Ectodermal cell (in vitro differentiated cells): ENCODE measurements at regions not wholly inside any gene's neighbourhood (a gene's known extent, or its start where the extent isn't known, plus 50 kb on each side); places are given as distances from the start of the nearest gene placed in this dataset.

ENCODE experiments used
- H3K27ac ChIP-seq: 2 replicates; pipeline ENCODE4 v1.7.0; 2013; ENCODE audit warnings: mild to moderate bottlenecking, low read depth, low read length; ENCODE audit not compliant: insufficient read depth, poor library complexity, severe bottlenecking
- H3K27me3 ChIP-seq: 2 replicates; pipeline ENCODE4 v1.7.0; 2013; ENCODE audit warnings: mild to moderate bottlenecking, low read length; ENCODE audit not compliant: insufficient read depth, control insufficient read depth, poor library complexity, severe bottlenecking
- H3K36me3 ChIP-seq: one replicate; pipeline ENCODE4 v1.7.0; 2013; ENCODE audit warnings: low read length; ENCODE audit not compliant: control insufficient read depth, insufficient read depth
- H3K4me1 ChIP-seq: one replicate; pipeline ENCODE4 v1.7.0; 2013; ENCODE audit warnings: low read length; ENCODE audit not compliant: control insufficient read depth, insufficient read depth
- H3K4me3 ChIP-seq: 2 replicates; pipeline ENCODE4 v1.7.0; 2013; ENCODE audit warnings: low read depth, low read length, control low read depth; ENCODE audit not compliant: insufficient read depth
- H3K9me3 ChIP-seq: 2 replicates; pipeline ENCODE4 v1.7.0; 2013; ENCODE audit warnings: mild to moderate bottlenecking, low read length, moderate library complexity; ENCODE audit not compliant: control insufficient read depth
- WGBS, 2 experiments: methylation state at CpG; one replicate each; pipeline ENCODE4 v1.1.7; 2013; ENCODE audit warnings: missing lambda C conversion rate in 2 of 2; 5-methylcytosine and 5-hydroxymethylcytosine counted together

DNA sequence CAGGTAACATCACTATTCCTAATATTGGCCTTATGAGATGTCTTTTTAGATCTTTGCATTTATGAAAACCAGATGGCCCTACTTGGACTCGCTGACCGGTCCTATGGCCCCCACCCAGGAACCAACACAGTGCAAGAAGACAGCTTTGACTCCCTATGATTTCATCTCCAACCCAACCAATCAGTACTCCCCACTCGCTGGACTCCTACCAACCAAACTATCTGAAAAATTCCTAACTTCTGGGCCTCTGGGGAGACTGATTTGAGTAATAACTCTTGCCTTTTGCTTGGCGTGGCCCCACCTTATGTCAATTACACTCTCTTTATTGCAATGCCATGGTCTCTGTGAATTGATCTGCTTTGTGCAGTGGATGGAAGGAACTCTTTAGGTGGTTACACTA lies 828.9 kb downstream of the CDH11 start:
- no peaks in the 10 kb centered on the region for H3K36me3 ChIP-seq
- no peaks in the 10 kb centered on the region for H3K4me1 ChIP-seq
- H3K27me3 ChIP-seq: no peaks in the 10 kb centered on the region
- no peak overlapping the region for H3K4me3 ChIP-seq
- no peak overlapping the region for H3K27ac ChIP-seq
- WGBS, 2 experiments: 90 to 93% methylated on average over 3 to 4 of the region's 4 CpGs
- H3K9me3 ChIP-seq: no peaks in the 10 kb centered on the region

GRCh38 chr16:64292161-64292560 lies 829.7 kb downstream of the CDH11 start:
- no peaks in the 10 kb centered on the region for H3K4me1 ChIP-seq
- H3K9me3 ChIP-seq: no peaks in the 10 kb centered on the region
- H3K27ac ChIP-seq: no peak overlapping the region
- no CpG with 5 or more reads among the region's 1 CpG for WGBS, 2 experiments
- no peaks in the 10 kb centered on the region for H3K36me3 ChIP-seq
- H3K4me3 ChIP-seq: no peak overlapping the region
- H3K27me3 ChIP-seq: no peaks in the 10 kb centered on the region

GRCh38 chr16:64290461-64290860 lies 831.4 kb downstream of the CDH11 start:
- H3K4me3 ChIP-seq: no peak overlapping the region
- 91 to 93% methylated on average over 4 of the region's 4 CpGs for WGBS, 2 experiments

GRCh38 chr16:64287655-64288528 lies 834.0 kb downstream of the CDH11 start:
- H3K36me3 ChIP-seq: no peaks in the 10 kb centered on the region
- H3K4me1 ChIP-seq: no peaks in the 10 kb centered on the region
- no peak overlapping the region for H3K27ac ChIP-seq
- H3K9me3 ChIP-seq: no peaks in the 10 kb centered on the region
- whole genome bisulfite sequencing, 2 experiments: 88% methylated on average over 3 to 4 of the region's 4 CpGs
- H3K4me3 ChIP-seq: no peak overlapping the region
- H3K27me3 ChIP-seq: no peaks in the 10 kb centered on the region

More at GRCh38 chr16:64290461-64290860, 831.4 kb downstream of the CDH11 start:
- H3K27me3 ChIP-seq: no peaks in the 10 kb centered on the region
- H3K9me3 ChIP-seq: no peaks in the 10 kb centered on the region
- H3K36me3 ChIP-seq: no peaks in the 10 kb centered on the region
- H3K4me1 ChIP-seq: no peaks in the 10 kb centered on the region
- H3K27ac ChIP-seq: no peak overlapping the region

DNA sequence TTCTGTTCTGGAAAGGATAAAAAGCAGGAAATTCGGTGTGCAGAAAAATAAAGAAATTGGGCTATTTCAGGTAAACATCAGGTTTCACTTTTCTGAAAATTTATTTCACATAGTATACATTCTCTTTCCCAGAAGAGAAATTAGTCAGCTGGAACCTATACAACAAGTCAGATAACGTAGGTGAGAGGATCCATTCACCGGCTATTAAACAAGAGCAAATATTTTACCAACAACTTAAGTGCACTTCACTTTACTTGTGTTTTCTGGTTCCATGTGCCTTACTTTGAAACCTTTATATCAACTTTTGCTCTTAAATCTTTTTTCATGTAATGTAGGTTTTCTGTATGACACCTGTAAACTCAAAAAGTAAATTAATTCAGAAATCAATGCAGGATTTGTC lies 839.7 kb downstream of the CDH11 start:
- no peaks in the 10 kb centered on the region for H3K36me3 ChIP-seq
- H3K4me1 ChIP-seq: no peaks in the 10 kb centered on the region
- H3K4me3 ChIP-seq: no peak overlapping the region
- no peaks in the 10 kb centered on the region for H3K27me3 ChIP-seq
- H3K9me3 ChIP-seq: no peaks in the 10 kb centered on the region
- no peak overlapping the region for H3K27ac ChIP-seq
- 92 to 93% methylated on average over 2 to 3 of the region's 3 CpGs for WGBS, 2 experiments

DNA sequence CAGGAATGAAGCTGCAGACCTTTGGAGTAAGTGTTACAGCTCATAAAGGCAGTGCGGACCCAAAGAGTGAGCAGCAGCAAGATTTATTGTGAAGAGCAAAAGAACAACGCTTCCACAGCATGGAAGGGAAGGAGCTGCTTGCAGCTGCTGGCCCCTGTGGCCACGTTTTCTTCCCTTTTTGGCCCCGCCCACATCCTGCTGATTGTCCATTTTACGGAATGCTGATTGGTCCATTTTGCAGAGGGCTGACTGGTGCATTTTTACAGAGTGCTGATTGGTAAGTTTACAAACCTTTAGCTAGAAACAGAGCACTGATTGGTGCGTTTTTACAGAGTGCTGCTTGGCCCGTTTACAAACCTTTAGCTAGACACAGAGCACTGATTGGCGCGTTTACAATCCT lies 841.5 kb downstream of the CDH11 start:
- Histone ChIP-seq H3K27ac (no peak overlapping the region), H3K4me3 (no peak overlapping the region), H3K27me3 (no peaks in the 10 kb centered on the region), H3K9me3 (no peaks in the 10 kb centered on the region), H3K4me1 (no peaks in the 10 kb centered on the region), H3K36me3 (no peaks in the 10 kb centered on the region)
- WGBS, 2 experiments: 93 to 95% methylated on average over 9 of the region's 9 CpGs

- no peaks in the 10 kb centered on the region for H3K4me1 ChIP-seq
- no peaks in the 10 kb centered on the region for H3K27me3 ChIP-seq
- WGBS, 2 experiments: 93 to 100% methylated on average over 1 of the region's 1 CpG
- H3K27ac ChIP-seq: no peak overlapping the region
- H3K36me3 ChIP-seq: no peaks in the 10 kb centered on the region
- no peaks in the 10 kb centered on the region for H3K9me3 ChIP-seq
- H3K4me3 ChIP-seq: no peak overlapping the region
Measured at GRCh38 chr16:64278196-64278595, 843.7 kb downstream of the CDH11 start.

DNA sequence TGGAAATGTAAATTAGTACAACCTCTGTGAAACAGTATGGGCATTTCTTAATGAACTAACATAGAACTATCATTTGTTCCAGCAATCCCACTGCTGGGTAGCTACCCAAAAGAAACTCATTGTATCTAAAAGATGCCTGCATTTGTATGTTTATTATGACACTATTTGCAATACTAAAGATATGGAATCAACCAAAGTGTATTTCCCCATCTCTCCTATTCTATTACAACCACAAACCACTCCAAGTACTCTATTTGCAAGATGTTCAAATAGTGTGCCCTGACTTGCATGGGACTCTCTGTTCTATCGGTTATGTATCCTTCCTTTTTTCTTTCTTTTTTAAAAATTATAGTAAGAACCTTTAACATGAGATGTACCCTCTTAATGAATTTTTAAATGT lies 845.2 kb downstream of the CDH11 start:
- H3K4me1 ChIP-seq: no peaks in the 10 kb centered on the region
- no peaks in the 10 kb centered on the region for H3K9me3 ChIP-seq
- H3K36me3 ChIP-seq: no peaks in the 10 kb centered on the region
- H3K27ac ChIP-seq: no peak overlapping the region
- H3K4me3 ChIP-seq: no peak overlapping the region
- 100% methylated on average over 1 of the region's 1 CpG; no CpG with 5 or more reads in 1 of the 2 experiments for WGBS, 2 experiments
- H3K27me3 ChIP-seq: no peaks in the 10 kb centered on the region

DNA sequence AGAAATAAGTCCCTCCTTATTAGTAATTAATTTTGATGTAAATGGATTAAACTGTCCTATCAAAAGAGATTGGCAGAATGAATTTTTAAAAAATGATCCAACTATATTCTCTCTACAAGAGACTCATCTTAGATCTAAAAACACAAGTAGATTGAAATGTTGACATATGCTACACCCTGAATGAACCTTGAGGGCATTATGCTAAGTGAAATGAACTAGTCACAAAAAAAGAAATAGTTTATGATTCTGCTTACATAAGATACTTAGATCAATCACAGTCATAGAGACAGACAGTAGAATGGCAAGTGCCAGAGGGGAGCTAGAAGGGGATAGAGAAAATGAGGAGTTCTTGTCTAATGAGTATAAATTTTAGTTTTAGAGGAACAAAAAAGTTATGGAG lies 849.8 kb downstream of the CDH11 start:
- no peaks in the 10 kb centered on the region for H3K36me3 ChIP-seq
- H3K27me3 ChIP-seq: no peaks in the 10 kb centered on the region
- no peaks in the 10 kb centered on the region for H3K9me3 ChIP-seq
- H3K27ac ChIP-seq: no peak overlapping the region
- no peaks in the 10 kb centered on the region for H3K4me1 ChIP-seq
- H3K4me3 ChIP-seq: no peak overlapping the region

- Histone ChIP-seq H3K9me3 (no peaks in the 10 kb centered on the region), H3K27me3 (no peaks in the 10 kb centered on the region), H3K4me1 (no peaks in the 10 kb centered on the region), H3K4me3 (no peak overlapping the region), H3K27ac (no peak overlapping the region), H3K36me3 (no peaks in the 10 kb centered on the region)
- WGBS, 2 experiments: 80 to 92% methylated on average over 1 of the region's 1 CpG
Measured at GRCh38 chr16:64269756-64270155, 852.1 kb downstream of the CDH11 start.
